IMR-90 (cell line): ENCODE measurements at regions not wholly inside any gene's neighbourhood (a gene's known extent, or its start where the extent isn't known, plus 50 kb on each side); places are given as distances from the start of the nearest gene placed in this dataset.

Experiments used
- ATAC-seq: fragments of 200-7000 bp; cut with Tn5 transposase; 2 replicates; pipeline ENCODE4 v1.9.1; 2020; ENCODE audit warnings: low read depth, mild to moderate bottlenecking, moderate library complexity
- BruUV-seq: library from RNA; stranded (reverse); fragments of 400-500 nt; replicated peaks from 2 replicates; lab custom pipeline; 2021; lab: Mats Ljungman, UMichigan
- CTCF ChIA-PET: fragments of 300-600 bp; formaldehyde crosslinking; extraction: SDS; loops from one replicate; lab custom pipeline; 2021; ENCODE audit warnings: antibody characterized with exemption; lab: Yijun Ruan, JAX
- POLR2A ChIA-PET: fragments of 300-600 bp; sonication (Branson Sonifier 250); formaldehyde crosslinking; loops from one replicate; lab custom pipeline; 2022; ENCODE audit warnings: antibody characterized with exemption; ENCODE audit not compliant: unreplicated experiment; lab: Charles Lee
- DNase-seq: peaks from one replicate; pipeline ENCODE4 v3.0.0; 2013
- H2AFZ ChIP-seq: replicated peaks from 2 replicates; pipeline ENCODE3; 2013; ENCODE audit warnings: low read length, mild to moderate bottlenecking; ENCODE audit not compliant: poor library complexity
- H2AK5ac ChIP-seq: 2 replicates; pipeline ENCODE4 v1.6.1; 2013; ENCODE audit warnings: low read depth, low read length, inconsistent platforms
- H2AK9ac ChIP-seq: replicated peaks from 2 replicates; pipeline ENCODE3; 2013; ENCODE audit warnings: mild to moderate bottlenecking, low read depth, low read length, moderate library complexity; ENCODE audit not compliant: poor library complexity
- H2BK120ac ChIP-seq: 2 replicates; pipeline ENCODE4 v1.6.1; 2013; ENCODE audit warnings: low read depth, low read length, inconsistent platforms
- H2BK15ac ChIP-seq: 3 replicates; pipeline ENCODE4 v1.6.1; 2013; ENCODE audit warnings: low read depth, low read length, inconsistent platforms
- H2BK20ac ChIP-seq: 2 replicates; pipeline ENCODE4 v1.6.1; 2013; ENCODE audit warnings: low read depth, mild to moderate bottlenecking, inconsistent platforms, low read length, moderate library complexity
- H2BK5ac ChIP-seq: 2 replicates; pipeline ENCODE4 v1.6.1; 2013; ENCODE audit warnings: mild to moderate bottlenecking, low read depth, low read length, inconsistent platforms; ENCODE audit not compliant: poor library complexity, severe bottlenecking
- H3K14ac ChIP-seq: replicated peaks from 2 replicates; pipeline ENCODE4 v1.6.1; 2013; ENCODE audit warnings: low read depth, low read length, inconsistent platforms
- H3K18ac ChIP-seq: 2 replicates; pipeline ENCODE4 v1.6.1; 2013; ENCODE audit warnings: low read depth, low read length, control low read depth
- H3K23ac ChIP-seq: 2 replicates; pipeline ENCODE4 v1.6.1; 2013; ENCODE audit warnings: low read depth, low read length, inconsistent platforms
- H3K27ac ChIP-seq: 2 replicates; pipeline ENCODE4 v1.5.1; 2013; ENCODE audit warnings: mild to moderate bottlenecking, control low read depth, low read length; ENCODE audit not compliant: insufficient read depth
- H3K27me3 ChIP-seq: 2 replicates; pipeline ENCODE4 v1.6.1; 2013; ENCODE audit warnings: low read length; ENCODE audit not compliant: control insufficient read depth, insufficient read depth
- H3K36me3 ChIP-seq: 2 replicates; pipeline ENCODE4 v1.6.1; 2013; ENCODE audit warnings: low read length, mixed read lengths; ENCODE audit not compliant: control insufficient read depth, insufficient read depth
- H3K4ac ChIP-seq: 2 replicates; pipeline ENCODE4 v1.6.1; 2013; ENCODE audit warnings: low read depth, low read length, inconsistent platforms
- H3K4me1 ChIP-seq: 2 replicates; pipeline ENCODE4 v1.6.1; 2013; ENCODE audit warnings: low read length, mixed read lengths; ENCODE audit not compliant: control insufficient read depth, insufficient read depth
- H3K4me2 ChIP-seq: 2 replicates; pipeline ENCODE4 v1.6.1; 2013; ENCODE audit warnings: low read depth, mild to moderate bottlenecking, control low read depth, low read length, moderate library complexity
- H3K4me3 ChIP-seq: 2 replicates; pipeline ENCODE4 v1.5.1; 2013; ENCODE audit warnings: low read depth, mild to moderate bottlenecking, control low read depth, low read length, moderate library complexity; ENCODE audit not compliant: insufficient read depth
- H3K56ac ChIP-seq: 2 replicates; pipeline ENCODE4 v1.6.1; 2013; ENCODE audit warnings: low read length, inconsistent platforms; ENCODE audit not compliant: insufficient read depth; ENCODE audit errors: extremely low read depth
- H3K79me1 ChIP-seq, 2 experiments: 2 replicates each; pipeline ENCODE4 v1.6.1; 2013; ENCODE audit warnings: low read length in 2 of 2, inconsistent platforms in 1 of 2, low read depth in 1 of 2
- H3K9ac ChIP-seq: 2 replicates; pipeline ENCODE4 v1.6.1; 2013; ENCODE audit warnings: low read depth, low read length, control low read depth
- H3K9me1 ChIP-seq: 2 replicates; pipeline ENCODE4 v1.6.1; 2013; ENCODE audit warnings: low read length, inconsistent platforms; ENCODE audit not compliant: insufficient read depth
- H3K9me3 ChIP-seq: 2 replicates; pipeline ENCODE4 v1.6.1; 2013; ENCODE audit warnings: low read length; ENCODE audit not compliant: control insufficient read depth, insufficient read depth
- H4K20me1 ChIP-seq: 2 replicates; pipeline ENCODE4 v1.6.1; 2013; ENCODE audit warnings: low read length, inconsistent platforms; ENCODE audit not compliant: insufficient read depth
- H4K5ac ChIP-seq: 2 replicates; pipeline ENCODE4 v1.6.1; 2013; ENCODE audit warnings: mild to moderate bottlenecking, low read depth, low read length, control low read depth
- H4K8ac ChIP-seq, 2 experiments: 2 replicates each; pipeline ENCODE4 v1.6.1; 2013; ENCODE audit warnings: low read depth in 2 of 2, low read length in 2 of 2, control low read depth in 1 of 2, inconsistent platforms in 1 of 2
- H4K91ac ChIP-seq: 2 replicates; pipeline ENCODE4 v1.6.1; 2013; ENCODE audit warnings: low read depth, low read length, inconsistent platforms; ENCODE audit not compliant: insufficient read depth
- BHLHE40 ChIP-seq: fragments of 150-350 bp; IDR thresholded peaks from 2 replicates; pipeline ENCODE4 v1.6.1; 2016; ENCODE audit warnings: mild to moderate bottlenecking, low read depth, low read length
- CEBPB ChIP-seq: IDR thresholded peaks from 2 replicates; pipeline ENCODE4 v1.6.1; 2012; ENCODE audit warnings: low read depth, low read length, improper control_type of control experiment
- CHD1 ChIP-seq: IDR thresholded peaks from 2 replicates; pipeline ENCODE4 v1.6.1; 2012; ENCODE audit warnings: low read depth, low read length, improper control_type of control experiment
- CTCF ChIP-seq: conservative IDR thresholded peaks from 2 replicates; pipeline ENCODE4 v1.5.1; 2012; ENCODE audit warnings: mild to moderate bottlenecking, low read depth, low read length, improper control_type of control experiment
- ELK1 ChIP-seq: fragments of 150-350 bp; IDR thresholded peaks from 2 replicates; pipeline ENCODE4 v1.6.1; 2016; ENCODE audit warnings: low read depth, mild to moderate bottlenecking, low read length, moderate library complexity, borderline replicate concordance
- FOS ChIP-seq: fragments of 150-350 bp; IDR thresholded peaks from 2 replicates; pipeline ENCODE4 v1.6.1; 2016; ENCODE audit warnings: low read depth, low read length
- MAFK ChIP-seq: IDR thresholded peaks from 2 replicates; pipeline ENCODE4 v1.6.1; 2012; ENCODE audit warnings: low read depth, low read length, improper control_type of control experiment
- MAZ ChIP-seq: IDR thresholded peaks from 2 replicates; pipeline ENCODE4 v1.6.1; 2012; ENCODE audit warnings: low read depth, mild to moderate bottlenecking, low read length, improper control_type of control experiment, moderate library complexity, borderline replicate concordance
- MXI1 ChIP-seq: IDR thresholded peaks from 2 replicates; pipeline ENCODE4 v1.6.1; 2012; ENCODE audit warnings: low read depth, mild to moderate bottlenecking, low read length, moderate library complexity, borderline replicate concordance
- NFE2L2 ChIP-seq: fragments of 150-350 bp; IDR thresholded peaks from 2 replicates; pipeline ENCODE4 v1.6.1; 2016; ENCODE audit warnings: low read depth, mild to moderate bottlenecking, low read length
- POLR2A ChIP-seq: IDR thresholded peaks from 2 replicates; pipeline ENCODE4 v1.6.1; 2012; ENCODE audit warnings: mild to moderate bottlenecking, low read depth, low read length
- RAD21 ChIP-seq: IDR thresholded peaks from 2 replicates; pipeline ENCODE4 v1.6.1; 2012; ENCODE audit warnings: low read length, improper control_type of control experiment
- RCOR1 ChIP-seq: IDR thresholded peaks from 2 replicates; pipeline ENCODE4 v1.6.1; 2012; ENCODE audit warnings: mild to moderate bottlenecking, low read length, improper control_type of control experiment; ENCODE audit not compliant: insufficient replicate concordance
- RFX5 ChIP-seq: IDR thresholded peaks from 2 replicates; pipeline ENCODE4 v1.8.0; 2012; ENCODE audit warnings: low read depth, mild to moderate bottlenecking, low read length, moderate library complexity
- SMC3 ChIP-seq: fragments of 150-350 bp; IDR thresholded peaks from 2 replicates; pipeline ENCODE4 v1.6.1; 2016; ENCODE audit warnings: low read depth, mild to moderate bottlenecking, antibody characterized with exemption, low read length, moderate library complexity
- USF2 ChIP-seq: fragments of 150-350 bp; IDR thresholded peaks from 2 replicates; pipeline ENCODE4 v1.6.1; 2017; ENCODE audit warnings: mild to moderate bottlenecking, antibody characterized with exemption, low read length, low read depth
- WGBS, 2 experiments: methylation state at CpG; one replicate each; pipeline versions ENCODE4 v1.1.5 to v1.1.7; 2013; ENCODE audit warnings: missing lambda C conversion rate in 2 of 2; ENCODE audit not compliant: insufficient read length in 1 of 2; ENCODE audit errors: extremely low coverage in 2 of 2; 5-methylcytosine and 5-hydroxymethylcytosine counted together
- dilution Hi-C: fragments of 300-500 bp; cut with HindIII; formaldehyde crosslinking; loops from one replicate; pipeline ENCODE4 v1.14.3; 2018; ENCODE audit warnings: low sequenced_read_pairs; ENCODE audit not compliant: unreplicated experiment
- in situ Hi-C: fragments of 300-500 bp; cut with MboI; formaldehyde crosslinking; loops from 3 replicates; pipeline ENCODE4 v1.14.3; 2019; ENCODE audit warnings: low sequenced_read_pairs, inconsistent platforms, mixed read lengths
- intact Hi-C: fragments of 100-400 bp; cut with micrococcal nuclease; formaldehyde crosslinking; loops from 2 replicates; pipeline ENCODE4 v1.10.0; 2022

- no peak overlapping the region for H3K27ac ChIP-seq
- H3K9ac ChIP-seq = no peak overlapping the region
- H3K4me1 ChIP-seq = no peaks in the 10 kb centered on the region
- H2BK15ac ChIP-seq = no peak overlapping the region
- in situ Hi-C loops = no loop called here
- BruUV-seq = no TSS peak
- no peak overlapping the region for H2BK120ac ChIP-seq
- H3K9me1 ChIP-seq = no peaks in the 10 kb centered on the region
- no peak overlapping the region for H3K4me3 ChIP-seq
- H3K27me3 ChIP-seq = no peaks in the 10 kb centered on the region
- no peak overlapping the region for H4K8ac ChIP-seq
- no peak overlapping the region for H3K14ac ChIP-seq
- H3K56ac ChIP-seq = no peak overlapping the region
- H3K36me3 ChIP-seq = no peaks in the 10 kb centered on the region
- dilution Hi-C loops = no loop called here
- H3K4ac ChIP-seq = no peak overlapping the region
- ChIA-PET CTCF (no interaction called here), POLR2A (no interaction called here)
- WGBS, 2 experiments = no CpG with 5 or more reads among the region's 3 CpGs
- peaks cover 7% of the 10 kb centered on the region for H3K9me3 ChIP-seq
- no peak overlapping the region for H2AK5ac ChIP-seq
- H4K91ac ChIP-seq = no peak overlapping the region
- H2AK9ac ChIP-seq = no peak overlapping the region
- no peak overlapping the region for H2AFZ ChIP-seq
- H3K23ac ChIP-seq = no peak overlapping the region
- no peak overlapping the region for H2BK5ac ChIP-seq
- intact Hi-C loops = no loop called here
- H3K18ac ChIP-seq = no peak overlapping the region
- no peak overlapping the region for H4K5ac ChIP-seq
- H4K20me1 ChIP-seq = no peaks in the 10 kb centered on the region
- H3K79me1 ChIP-seq = no peaks in the 10 kb centered on the region
- no peak overlapping the region for H3K4me2 ChIP-seq
- ATAC-seq (no peak), DNase-seq (no peak)
- TF ChIP-seq FOS (no peak), ELK1 (no peak), RAD21 (no peak), RFX5 (no peak), BHLHE40 (no peak), MAZ (no peak), POLR2A (no peak), MAFK (no peak), SMC3 (no peak), MXI1 (no peak), RCOR1 (no peak), USF2 (no peak), CHD1 (no peak), CEBPB (no peak), NFE2L2 (no peak), CTCF (no peak)
- H2BK20ac ChIP-seq = no peak overlapping the region
Measured at GRCh38 chr12:126117502-126117901, 1052.3 kb downstream of the AACS start.
